ENCODE measurements at regions not wholly inside any gene's neighbourhood (a gene's known extent, or its start where the extent isn't known, plus 50 kb on each side); places are given as distances from the start of the nearest gene placed in this dataset.

- Histone ChIP-seq H3K4me1 (replicated peaks; ENCODE audit: insufficient read depth) (peaks cover 34% of the 10 kb centered on the region), H3K4me3 (peak overlapping the region; percentile 55), H4K20me1 (ENCODE audit: insufficient read depth) (peaks cover 5% of the 10 kb centered on the region; the same call in 1 of the 2 replicates), H3K27me3 (ENCODE audit: insufficient read depth, low read depth) (no peaks in the 10 kb centered on the region), H3K79me2 (ENCODE audit: low read depth) (peaks cover 45% of the 10 kb centered on the region), H3K9me2 (ENCODE audit: insufficient read depth) (no peaks in the 10 kb centered on the region; the same call in 1 of the 2 replicates), H3K9me3 (ENCODE audit: insufficient read depth, low read depth) (no peaks in the 10 kb centered on the region), H2AFZ (peak overlapping the region; percentile 83; the same call in 1 of the 2 replicates), H3K27ac (peak overlapping the region; percentile 32), H3K4me2 (peak overlapping the region; percentile 84), H3K36me3 (ENCODE audit: low read depth) (0 out of 2 replicates have a peak, but pooled peaks cover 12% of the 10 kb centered on the region), H3F3A (ENCODE audit: insufficient read depth, low read depth) (peaks cover 18% of the 10 kb centered on the region)
- TF ChIP-seq EZH2 (IDR thresholded peaks at IDR 0.05; ENCODE audit: low read depth) (no peak), CTCF (conservative IDR thresholded peaks at IDR 0.05) (no peak)
- intact Hi-C loops (cut with micrococcal nuclease; ENCODE audit: unreplicated experiment) = loop anchor here (2.0 kb wide), 1 partner anchor 41 kb away; no protein-coding TSS in a partner anchor
- CTCF ChIA-PET = no interaction called here
- no TSS peak for BruUV-seq (replicated peaks)
- POLR2A ChIA-PET (ENCODE audit: unreplicated experiment) = no interaction called here
- peak in 1 of 2 experiments; percentile 43 for DNase-seq
Observed at GRCh38 chr18:46333431-46334135, 229.4 kb downstream of the HAUS1 start.

- POLR2A ChIA-PET (ENCODE audit: unreplicated experiment) = no interaction called here
- no peak for DNase-seq
- TF ChIP-seq EZH2 (IDR thresholded peaks at IDR 0.05; ENCODE audit: low read depth) = no peak
- TF ChIP-seq CTCF (conservative IDR thresholded peaks at IDR 0.05) = no peak
- H3K27me3 ChIP-seq (ENCODE audit: insufficient read depth, low read depth) = no peaks in the 10 kb centered on the region
- H3K27ac ChIP-seq = peak overlapping the region; percentile 80
- H3K4me3 ChIP-seq = peak overlapping the region; percentile 67
- CTCF ChIA-PET = no interaction called here
- H4K20me1 ChIP-seq (ENCODE audit: insufficient read depth) = peaks cover 18% of the 10 kb centered on the region
- TSS peak; percentile 39 for BruUV-seq (replicated peaks)
- intact Hi-C loops (cut with micrococcal nuclease; ENCODE audit: unreplicated experiment) = loop anchor here (1.0 to 2.0 kb wide), 2 partner anchors 40 to 41 kb away; no protein-coding TSS in a partner anchor
- H3K4me1 ChIP-seq (replicated peaks; ENCODE audit: insufficient read depth) = peaks cover 34% of the 10 kb centered on the region
- peaks cover 21% of the 10 kb centered on the region; the same call in 1 of the 2 replicates for H3K36me3 ChIP-seq (ENCODE audit: low read depth)
- peak overlapping the region; percentile 73; the same call in 1 of the 2 replicates for H2AFZ ChIP-seq
- H3K9me2 ChIP-seq (ENCODE audit: insufficient read depth) = no peaks in the 10 kb centered on the region
- peak overlapping the region; percentile 80 for H3K4me2 ChIP-seq
- H3F3A ChIP-seq (ENCODE audit: insufficient read depth, low read depth) = peaks cover 18% of the 10 kb centered on the region
- H3K79me2 ChIP-seq (ENCODE audit: low read depth) = peaks cover 58% of the 10 kb centered on the region
- H3K9me3 ChIP-seq (ENCODE audit: insufficient read depth, low read depth) = no peaks in the 10 kb centered on the region
Observed at GRCh38 chr18:46334868-46335281, 230.7 kb downstream of the HAUS1 start.

- CTCF ChIA-PET = interaction anchor here (0.6 kb wide), 1 partner anchor 37 kb away, joined by 6 read pairs; no protein-coding TSS in a partner anchor
Observed at GRCh38 chr18:46335534-46336101, 231.4 kb downstream of the HAUS1 start.

More at GRCh38 chr18:46335534-46336101, 231.4 kb downstream of the HAUS1 start:
- intact Hi-C loops (cut with micrococcal nuclease; ENCODE audit: unreplicated experiment) = loop anchor here (1.0 to 2.0 kb wide), 2 partner anchors 39 to 41 kb away; no protein-coding TSS in a partner anchor
- H3K4me2 ChIP-seq = peak overlapping the region; percentile 80
- POLR2A ChIA-PET (ENCODE audit: unreplicated experiment) = no interaction called here
- peaks cover 28% of the 10 kb centered on the region; the same call in 1 of the 2 replicates for H3K36me3 ChIP-seq (ENCODE audit: low read depth)
- peaks cover 25% of the 10 kb centered on the region for H4K20me1 ChIP-seq (ENCODE audit: insufficient read depth)
- no TSS peak for BruUV-seq (replicated peaks)
- peaks cover 18% of the 10 kb centered on the region for H3F3A ChIP-seq (ENCODE audit: insufficient read depth, low read depth)
- H3K4me3 ChIP-seq = peak overlapping the region; percentile 67
- TF ChIP-seq EZH2 (IDR thresholded peaks at IDR 0.05; ENCODE audit: low read depth) (no peak), CTCF (conservative IDR thresholded peaks at IDR 0.05) (no peak)
- peaks cover 34% of the 10 kb centered on the region for H3K4me1 ChIP-seq (replicated peaks; ENCODE audit: insufficient read depth)
- no peaks in the 10 kb centered on the region for H3K27me3 ChIP-seq (ENCODE audit: insufficient read depth, low read depth)
- DNase-seq = no peak
- H2AFZ ChIP-seq = no peak overlapping the region
- peak overlapping the region; percentile 80 for H3K27ac ChIP-seq
- no peaks in the 10 kb centered on the region for H3K9me3 ChIP-seq (ENCODE audit: insufficient read depth, low read depth)
- H3K9me2 ChIP-seq (ENCODE audit: insufficient read depth) = no peaks in the 10 kb centered on the region
- H3K79me2 ChIP-seq (ENCODE audit: low read depth) = peaks cover 65% of the 10 kb centered on the region
